Breast epithelium (tissue), 3 donors: ENCODE measurements at regions not wholly inside any gene's neighbourhood (a gene's known extent, or its start where the extent isn't known, plus 50 kb on each side); places are given as distances from the start of the nearest gene placed in this dataset.

ENCODE experiments used
- POLR2A ChIP-seq: fragments of 450-650 bp; IDR thresholded peaks from one replicate; pipeline ENCODE4 v1.6.1; 2016; ENCODE audit warnings: antibody characterized with exemption, mild to moderate bottlenecking, moderate library complexity
- POLR2AphosphoS5 ChIP-seq, 3 donors: sonication (generic); formaldehyde crosslinking; IDR thresholded peaks; one replicate each; pipeline ENCODE4 v1.6.1; 2017; ENCODE audit warnings: antibody characterized with exemption in 3 of 3
- TF ChIP-seq, protein P1 (sequence below), 3 donors: fragments of 450-650 bp; IDR thresholded peaks; one replicate each; pipeline ENCODE4 v1.5.1; 2016 to 2017; ENCODE audit warnings: antibody characterized with exemption in 3 of 3, mild to moderate bottlenecking in 3 of 3, moderate library complexity in 3 of 3

DNA sequence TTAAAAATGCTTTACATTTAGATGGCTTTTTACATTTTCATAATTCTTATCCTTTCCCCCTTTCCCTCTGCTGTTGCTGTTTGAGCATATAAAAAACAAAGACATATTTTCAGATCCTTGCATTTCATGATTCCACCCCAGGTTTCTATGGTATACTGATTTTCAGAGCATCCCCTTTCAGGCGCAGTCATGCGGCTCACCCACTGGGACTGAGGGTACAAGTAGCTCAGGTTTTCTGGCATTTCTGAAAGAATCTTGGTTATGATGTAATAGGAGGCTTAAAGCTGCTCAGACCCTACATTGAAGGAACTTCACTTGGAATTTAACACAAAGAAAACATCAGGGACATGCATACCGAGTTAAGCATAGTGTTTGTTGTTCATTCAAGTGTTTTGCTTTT lies 310.8 kb downstream of the ETAA1 start:
- TF ChIP-seq, protein P1, sequence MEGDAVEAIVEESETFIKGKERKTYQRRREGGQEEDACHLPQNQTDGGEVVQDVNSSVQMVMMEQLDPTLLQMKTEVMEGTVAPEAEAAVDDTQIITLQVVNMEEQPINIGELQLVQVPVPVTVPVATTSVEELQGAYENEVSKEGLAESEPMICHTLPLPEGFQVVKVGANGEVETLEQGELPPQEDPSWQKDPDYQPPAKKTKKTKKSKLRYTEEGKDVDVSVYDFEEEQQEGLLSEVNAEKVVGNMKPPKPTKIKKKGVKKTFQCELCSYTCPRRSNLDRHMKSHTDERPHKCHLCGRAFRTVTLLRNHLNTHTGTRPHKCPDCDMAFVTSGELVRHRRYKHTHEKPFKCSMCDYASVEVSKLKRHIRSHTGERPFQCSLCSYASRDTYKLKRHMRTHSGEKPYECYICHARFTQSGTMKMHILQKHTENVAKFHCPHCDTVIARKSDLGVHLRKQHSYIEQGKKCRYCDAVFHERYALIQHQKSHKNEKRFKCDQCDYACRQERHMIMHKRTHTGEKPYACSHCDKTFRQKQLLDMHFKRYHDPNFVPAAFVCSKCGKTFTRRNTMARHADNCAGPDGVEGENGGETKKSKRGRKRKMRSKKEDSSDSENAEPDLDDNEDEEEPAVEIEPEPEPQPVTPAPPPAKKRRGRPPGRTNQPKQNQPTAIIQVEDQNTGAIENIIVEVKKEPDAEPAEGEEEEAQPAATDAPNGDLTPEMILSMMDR (IDR thresholded peaks at IDR 0.05): no peak
- TF ChIP-seq POLR2AphosphoS5 (IDR thresholded peaks at IDR 0.05) (no peak), POLR2A (no peak)
